ENCODE measurements at regions not wholly inside any gene's neighbourhood (a gene's known extent, or its start where the extent isn't known, plus 50 kb on each side); places are given as distances from the start of the nearest gene placed in this dataset.

DNA sequence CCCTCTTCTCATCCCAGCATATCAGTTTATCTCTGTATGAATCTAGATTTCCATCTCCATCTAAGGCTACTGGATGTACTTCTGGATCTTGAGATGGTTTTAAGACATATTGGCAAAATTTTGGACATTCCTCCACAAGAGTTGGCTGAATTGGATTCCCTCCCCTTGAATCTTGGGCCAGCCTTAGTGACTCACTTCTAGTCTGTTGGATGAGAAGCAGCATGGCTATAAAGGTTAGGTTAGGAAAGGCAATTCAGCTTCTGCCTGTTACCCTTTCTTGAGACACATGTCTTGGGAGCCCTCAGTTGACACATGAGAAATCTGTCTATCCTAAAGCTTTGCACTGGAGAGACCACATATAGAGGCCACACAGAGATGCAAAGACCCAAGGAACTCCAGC is 73.0 kb upstream of the PGR start (continued):
- TF ChIP-seq, protein P1, sequence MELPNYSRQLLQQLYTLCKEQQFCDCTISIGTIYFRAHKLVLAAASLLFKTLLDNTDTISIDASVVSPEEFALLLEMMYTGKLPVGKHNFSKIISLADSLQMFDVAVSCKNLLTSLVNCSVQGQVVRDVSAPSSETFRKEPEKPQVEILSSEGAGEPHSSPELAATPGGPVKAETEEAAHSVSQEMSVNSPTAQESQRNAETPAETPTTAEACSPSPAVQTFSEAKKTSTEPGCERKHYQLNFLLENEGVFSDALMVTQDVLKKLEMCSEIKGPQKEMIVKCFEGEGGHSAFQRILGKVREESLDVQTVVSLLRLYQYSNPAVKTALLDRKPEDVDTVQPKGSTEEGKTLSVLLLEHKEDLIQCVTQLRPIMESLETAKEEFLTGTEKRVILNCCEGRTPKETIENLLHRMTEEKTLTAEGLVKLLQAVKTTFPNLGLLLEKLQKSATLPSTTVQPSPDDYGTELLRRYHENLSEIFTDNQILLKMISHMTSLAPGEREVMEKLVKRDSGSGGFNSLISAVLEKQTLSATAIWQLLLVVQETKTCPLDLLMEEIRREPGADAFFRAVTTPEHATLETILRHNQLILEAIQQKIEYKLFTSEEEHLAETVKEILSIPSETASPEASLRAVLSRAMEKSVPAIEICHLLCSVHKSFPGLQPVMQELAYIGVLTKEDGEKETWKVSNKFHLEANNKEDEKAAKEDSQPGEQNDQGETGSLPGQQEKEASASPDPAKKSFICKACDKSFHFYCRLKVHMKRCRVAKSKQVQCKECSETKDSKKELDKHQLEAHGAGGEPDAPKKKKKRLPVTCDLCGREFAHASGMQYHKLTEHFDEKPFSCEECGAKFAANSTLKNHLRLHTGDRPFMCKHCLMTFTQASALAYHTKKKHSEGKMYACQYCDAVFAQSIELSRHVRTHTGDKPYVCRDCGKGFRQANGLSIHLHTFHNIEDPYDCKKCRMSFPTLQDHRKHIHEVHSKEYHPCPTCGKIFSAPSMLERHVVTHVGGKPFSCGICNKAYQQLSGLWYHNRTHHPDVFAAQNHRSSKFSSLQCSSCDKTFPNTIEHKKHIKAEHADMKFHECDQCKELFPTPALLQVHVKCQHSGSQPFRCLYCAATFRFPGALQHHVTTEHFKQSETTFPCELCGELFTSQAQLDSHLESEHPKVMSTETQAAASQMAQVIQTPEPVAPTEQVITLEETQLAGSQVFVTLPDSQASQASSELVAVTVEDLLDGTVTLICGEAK (IDR thresholded peaks at IDR 0.05), result no peak
- TF ChIP-seq, protein P1 (CRISPR knock-in tag; IDR thresholded peaks at IDR 0.05), result no peak
- TF ChIP-seq ZNF660 (CRISPR knock-in tag; IDR thresholded peaks at IDR 0.05; ENCODE audit: borderline replicate concordance, low read depth), result no peak
- TF ChIP-seq SALL2 (CRISPR knock-in tag; IDR thresholded peaks at IDR 0.05), result no peak
- no peak for TF ChIP-seq ZNF329 (CRISPR knock-in tag; IDR thresholded peaks at IDR 0.05; ENCODE audit: low read depth)
- TF ChIP-seq ZBTB38 (CRISPR knock-in tag; IDR thresholded peaks at IDR 0.05), result no peak
- TF ChIP-seq RELA (CRISPR knock-in tag; IDR thresholded peaks at IDR 0.05), result no peak
- TF ChIP-seq ZNF761 (CRISPR knock-in tag; conservative IDR thresholded peaks at IDR 0.05), result no peak
- TF ChIP-seq ZNF234 (CRISPR knock-in tag; conservative IDR thresholded peaks at IDR 0.05), result no peak
- TF ChIP-seq, protein P2, sequence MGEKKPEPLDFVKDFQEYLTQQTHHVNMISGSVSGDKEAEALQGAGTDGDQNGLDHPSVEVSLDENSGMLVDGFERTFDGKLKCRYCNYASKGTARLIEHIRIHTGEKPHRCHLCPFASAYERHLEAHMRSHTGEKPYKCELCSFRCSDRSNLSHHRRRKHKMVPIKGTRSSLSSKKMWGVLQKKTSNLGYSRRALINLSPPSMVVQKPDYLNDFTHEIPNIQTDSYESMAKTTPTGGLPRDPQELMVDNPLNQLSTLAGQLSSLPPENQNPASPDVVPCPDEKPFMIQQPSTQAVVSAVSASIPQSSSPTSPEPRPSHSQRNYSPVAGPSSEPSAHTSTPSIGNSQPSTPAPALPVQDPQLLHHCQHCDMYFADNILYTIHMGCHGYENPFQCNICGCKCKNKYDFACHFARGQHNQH (CRISPR knock-in tag; IDR thresholded peaks at IDR 0.05), result no peak
- TF ChIP-seq SIX4 (CRISPR knock-in tag; IDR thresholded peaks at IDR 0.05), result no peak
- no peak for TF ChIP-seq ZNF260 (CRISPR knock-in tag; IDR thresholded peaks at IDR 0.05; ENCODE audit: borderline replicate concordance, low read depth)

All from HepG2 (cell line).